ENCODE measurements at regions not wholly inside any gene's neighbourhood (a gene's known extent, or its start where the extent isn't known, plus 50 kb on each side); places are given as distances from the start of the nearest gene placed in this dataset.

DNA sequence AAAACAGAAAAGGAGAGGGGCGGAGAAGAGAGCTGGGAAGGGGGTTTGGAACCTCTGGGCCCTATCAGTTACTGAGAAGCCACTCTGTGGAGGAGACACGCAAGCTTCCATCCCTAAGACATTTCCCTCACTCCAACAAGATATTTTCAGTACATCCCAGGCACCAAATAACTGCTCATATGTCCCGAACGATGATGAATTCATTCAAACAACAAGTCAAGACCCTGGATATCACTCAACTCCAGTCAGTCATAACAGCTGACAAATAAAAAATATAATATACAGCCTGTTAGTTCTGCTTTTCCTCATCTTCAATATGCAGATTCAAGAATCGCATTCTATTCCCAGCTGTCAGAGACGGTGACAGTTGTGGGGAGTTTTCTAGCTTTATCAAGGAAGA is 104.0 kb upstream of the ZFHX3 start:
- no peak for DNase-seq (ENCODE audit: low spot score)
- Mint-ChIP-seq H3K27me3 (ENCODE audit: unreplicated experiment) (peaks cover 1% of the 10 kb centered on the region), H3K36me3 (ENCODE audit: low read depth, unreplicated experiment) (no peaks in the 10 kb centered on the region), H3K4me3 (ENCODE audit: unreplicated experiment) (no peak overlapping the region), H3K4me1 (ENCODE audit: unreplicated experiment) (peaks cover 48% of the 10 kb centered on the region), H3K27ac (ENCODE audit: unreplicated experiment) (peak overlapping the region; percentile 87), H3K9me3 (ENCODE audit: unreplicated experiment) (no peaks in the 10 kb centered on the region)
- TF ChIP-seq, protein P1, sequence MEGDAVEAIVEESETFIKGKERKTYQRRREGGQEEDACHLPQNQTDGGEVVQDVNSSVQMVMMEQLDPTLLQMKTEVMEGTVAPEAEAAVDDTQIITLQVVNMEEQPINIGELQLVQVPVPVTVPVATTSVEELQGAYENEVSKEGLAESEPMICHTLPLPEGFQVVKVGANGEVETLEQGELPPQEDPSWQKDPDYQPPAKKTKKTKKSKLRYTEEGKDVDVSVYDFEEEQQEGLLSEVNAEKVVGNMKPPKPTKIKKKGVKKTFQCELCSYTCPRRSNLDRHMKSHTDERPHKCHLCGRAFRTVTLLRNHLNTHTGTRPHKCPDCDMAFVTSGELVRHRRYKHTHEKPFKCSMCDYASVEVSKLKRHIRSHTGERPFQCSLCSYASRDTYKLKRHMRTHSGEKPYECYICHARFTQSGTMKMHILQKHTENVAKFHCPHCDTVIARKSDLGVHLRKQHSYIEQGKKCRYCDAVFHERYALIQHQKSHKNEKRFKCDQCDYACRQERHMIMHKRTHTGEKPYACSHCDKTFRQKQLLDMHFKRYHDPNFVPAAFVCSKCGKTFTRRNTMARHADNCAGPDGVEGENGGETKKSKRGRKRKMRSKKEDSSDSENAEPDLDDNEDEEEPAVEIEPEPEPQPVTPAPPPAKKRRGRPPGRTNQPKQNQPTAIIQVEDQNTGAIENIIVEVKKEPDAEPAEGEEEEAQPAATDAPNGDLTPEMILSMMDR (IDR thresholded peaks at IDR 0.05; ENCODE audit: unreplicated experiment), result no peak

DNA sequence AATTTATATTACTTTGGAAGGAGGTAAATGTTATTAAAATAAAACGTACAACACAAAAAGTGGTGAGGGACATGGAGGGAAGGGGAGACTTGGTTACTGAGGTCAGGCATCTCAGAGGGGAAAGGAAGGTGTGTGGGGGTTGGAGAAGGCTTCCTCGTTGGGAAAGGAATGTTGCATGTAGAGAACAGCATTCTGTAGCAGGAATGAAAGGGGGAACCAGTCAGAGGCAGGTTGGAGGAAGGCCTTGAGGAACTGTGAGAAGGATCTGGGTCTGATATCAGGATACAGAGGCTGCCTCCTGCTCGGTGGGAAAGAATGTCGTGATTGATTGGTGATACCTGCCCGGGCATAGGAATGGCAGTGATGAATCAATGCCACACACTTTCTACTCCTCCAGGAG is 103.3 kb upstream of the ZFHX3 start:
- Mint-ChIP-seq H3K27ac (ENCODE audit: unreplicated experiment) (peak overlapping the region; percentile 77), H3K36me3 (ENCODE audit: low read depth, unreplicated experiment) (no peaks in the 10 kb centered on the region), H3K27me3 (ENCODE audit: unreplicated experiment) (peaks cover 1% of the 10 kb centered on the region), H3K4me3 (ENCODE audit: unreplicated experiment) (no peak overlapping the region), H3K4me1 (ENCODE audit: unreplicated experiment) (peaks cover 48% of the 10 kb centered on the region), H3K9me3 (ENCODE audit: unreplicated experiment) (no peaks in the 10 kb centered on the region)
- TF ChIP-seq, protein P1 (IDR thresholded peaks at IDR 0.05; ENCODE audit: unreplicated experiment), result no peak
- DNase-seq (ENCODE audit: low spot score), result no peak

DNA sequence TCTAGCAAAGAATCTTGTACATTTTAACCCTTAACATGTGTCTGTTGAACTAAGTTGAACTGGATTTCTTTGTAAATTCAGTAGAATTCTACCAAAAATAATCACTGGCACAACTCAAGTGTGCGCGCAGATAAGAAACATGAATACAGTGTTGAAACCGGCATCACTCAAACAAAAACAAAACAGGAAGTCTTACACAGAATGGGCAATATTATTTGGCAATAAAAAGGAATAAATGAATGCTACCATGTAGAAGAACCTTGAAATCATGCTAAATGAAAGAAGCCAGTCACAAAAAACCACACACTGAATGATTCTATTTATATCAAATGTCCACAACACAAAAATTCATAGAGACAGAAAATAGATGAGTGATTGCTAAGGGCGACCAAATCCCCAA is 102.9 kb upstream of the ZFHX3 start:
- peaks cover 1% of the 10 kb centered on the region for H3K27me3 Mint-ChIP-seq (ENCODE audit: unreplicated experiment)
- peaks cover 3% of the 10 kb centered on the region for H3K36me3 Mint-ChIP-seq (ENCODE audit: low read depth, unreplicated experiment)
- no peak overlapping the region for H3K4me3 Mint-ChIP-seq (ENCODE audit: unreplicated experiment)
- peaks cover 52% of the 10 kb centered on the region for H3K4me1 Mint-ChIP-seq (ENCODE audit: unreplicated experiment)
- DNase-seq (ENCODE audit: low spot score), result no peak
- TF ChIP-seq, protein P1 (IDR thresholded peaks at IDR 0.05; ENCODE audit: unreplicated experiment), result no peak
- H3K9me3 Mint-ChIP-seq (ENCODE audit: unreplicated experiment), result no peaks in the 10 kb centered on the region
- H3K27ac Mint-ChIP-seq (ENCODE audit: unreplicated experiment), result no peak overlapping the region

DNA sequence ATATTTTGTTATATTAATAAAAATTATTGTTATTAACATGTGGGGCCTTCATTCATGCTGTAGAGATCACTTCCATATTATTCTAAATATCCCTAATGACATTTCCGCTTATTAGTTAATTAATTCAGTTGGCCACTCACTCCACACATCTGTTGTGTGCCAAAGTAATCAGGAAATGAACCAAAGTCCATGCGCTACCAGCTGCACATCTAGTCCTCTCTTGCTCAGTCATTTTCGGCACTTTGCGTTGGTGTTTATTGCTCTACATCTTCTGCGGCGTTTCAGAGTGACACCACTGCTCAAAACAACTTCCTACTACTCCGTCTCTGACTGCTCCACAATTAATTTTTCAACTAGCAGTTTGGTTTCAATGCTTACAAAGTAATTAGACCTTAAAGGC is 101.4 kb upstream of the ZFHX3 start:
- no peak overlapping the region for H3K4me3 Mint-ChIP-seq (ENCODE audit: unreplicated experiment)
- TF ChIP-seq, protein P1 (IDR thresholded peaks at IDR 0.05; ENCODE audit: unreplicated experiment), result no peak

GRCh38 chr16:73147958-73148357 is 100.0 kb upstream of the ZFHX3 start:
- H3K27me3 Mint-ChIP-seq (ENCODE audit: unreplicated experiment), result peaks cover 1% of the 10 kb centered on the region
- H3K9me3 Mint-ChIP-seq (ENCODE audit: unreplicated experiment), result no peaks in the 10 kb centered on the region
- H3K4me1 Mint-ChIP-seq (ENCODE audit: unreplicated experiment), result peaks cover 69% of the 10 kb centered on the region
- H3K4me3 Mint-ChIP-seq (ENCODE audit: unreplicated experiment), result no peak overlapping the region
- no peak for DNase-seq (ENCODE audit: low spot score)
- TF ChIP-seq, protein P1 (IDR thresholded peaks at IDR 0.05; ENCODE audit: unreplicated experiment), result no peak
- H3K27ac Mint-ChIP-seq (ENCODE audit: unreplicated experiment), result peak overlapping the region; percentile 18
- H3K36me3 Mint-ChIP-seq (ENCODE audit: low read depth, unreplicated experiment), result peaks cover 4% of the 10 kb centered on the region

More for the DNA sequence above, 101.4 kb upstream of the ZFHX3 start:
- DNase-seq (ENCODE audit: low spot score), result no peak
- Mint-ChIP-seq H3K27me3 (ENCODE audit: unreplicated experiment) (peaks cover 1% of the 10 kb centered on the region), H3K4me1 (ENCODE audit: unreplicated experiment) (peaks cover 62% of the 10 kb centered on the region), H3K9me3 (ENCODE audit: unreplicated experiment) (no peaks in the 10 kb centered on the region), H3K36me3 (ENCODE audit: low read depth, unreplicated experiment) (peaks cover 4% of the 10 kb centered on the region), H3K27ac (ENCODE audit: unreplicated experiment) (no peak overlapping the region)
